ENCODE measurements at regions not wholly inside any gene's neighbourhood (a gene's known extent, or its start where the extent isn't known, plus 50 kb on each side); places are given as distances from the start of the nearest gene placed in this dataset.
"Not testable (repeated sequence)": the region's sequence is repeated elsewhere in the genome, so short reads cannot be mapped to it uniquely, and the experiment has no call there.

DNA sequence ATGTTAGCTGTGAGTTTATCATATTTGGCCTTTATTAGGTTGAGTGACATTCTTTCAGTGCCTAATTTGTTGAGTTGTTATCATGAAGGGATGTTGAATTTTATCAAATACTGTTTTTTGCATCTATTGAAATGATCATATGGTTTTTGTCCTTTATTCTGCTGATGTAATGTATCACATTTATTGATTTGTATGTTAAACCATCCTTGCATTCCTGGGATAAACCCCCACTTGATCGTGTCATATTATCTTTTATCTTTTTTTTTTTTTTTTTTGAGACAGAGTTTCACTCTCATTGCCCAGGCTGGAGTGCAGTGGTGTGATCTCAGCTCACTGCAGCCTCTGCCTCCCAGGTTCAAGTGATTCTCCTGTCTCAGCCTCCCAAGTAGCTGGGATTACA, 51.9 kb upstream of the MFGE8 start:
- H3K4me1 ChIP-seq; DNase-seq; H3K4me3 ChIP-seq; H3K9me3 ChIP-seq; H3K27me3 ChIP-seq; intact Hi-C loops (cut with DNase I); ATAC-seq; H3K36me3 ChIP-seq; H3K27ac ChIP-seq: not testable (repeated sequence)
- WGBS (ENCODE audit: insufficient coverage, low coverage, low lambda C conversion rate, missing lambda C conversion rate) = 79% methylated on average over 1 of the region's 1 CpG

DNA sequence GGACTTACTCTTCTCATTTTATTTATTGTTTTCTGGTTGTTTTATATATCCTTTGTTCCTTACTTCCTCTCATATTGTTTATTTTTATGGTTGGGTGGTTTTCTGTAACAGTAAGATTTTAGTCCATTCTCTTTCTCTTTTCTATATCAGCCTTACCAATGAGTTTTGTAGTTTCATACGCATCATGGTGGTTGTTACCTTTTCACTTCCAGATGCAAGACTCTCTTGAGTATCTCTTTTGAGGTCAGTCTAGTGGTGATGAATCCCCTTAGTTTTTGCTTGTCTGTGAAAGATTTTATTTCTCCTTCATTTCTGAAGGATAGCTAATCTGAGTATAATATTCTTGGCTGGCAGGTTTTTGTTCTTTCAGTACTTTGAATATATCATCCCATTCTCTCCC, 57.1 kb upstream of the MFGE8 start:
- TF ChIP-seq, protein P1, sequence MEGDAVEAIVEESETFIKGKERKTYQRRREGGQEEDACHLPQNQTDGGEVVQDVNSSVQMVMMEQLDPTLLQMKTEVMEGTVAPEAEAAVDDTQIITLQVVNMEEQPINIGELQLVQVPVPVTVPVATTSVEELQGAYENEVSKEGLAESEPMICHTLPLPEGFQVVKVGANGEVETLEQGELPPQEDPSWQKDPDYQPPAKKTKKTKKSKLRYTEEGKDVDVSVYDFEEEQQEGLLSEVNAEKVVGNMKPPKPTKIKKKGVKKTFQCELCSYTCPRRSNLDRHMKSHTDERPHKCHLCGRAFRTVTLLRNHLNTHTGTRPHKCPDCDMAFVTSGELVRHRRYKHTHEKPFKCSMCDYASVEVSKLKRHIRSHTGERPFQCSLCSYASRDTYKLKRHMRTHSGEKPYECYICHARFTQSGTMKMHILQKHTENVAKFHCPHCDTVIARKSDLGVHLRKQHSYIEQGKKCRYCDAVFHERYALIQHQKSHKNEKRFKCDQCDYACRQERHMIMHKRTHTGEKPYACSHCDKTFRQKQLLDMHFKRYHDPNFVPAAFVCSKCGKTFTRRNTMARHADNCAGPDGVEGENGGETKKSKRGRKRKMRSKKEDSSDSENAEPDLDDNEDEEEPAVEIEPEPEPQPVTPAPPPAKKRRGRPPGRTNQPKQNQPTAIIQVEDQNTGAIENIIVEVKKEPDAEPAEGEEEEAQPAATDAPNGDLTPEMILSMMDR (IDR thresholded peaks at IDR 0.05) = no peak
- TF ChIP-seq POLR2A (IDR thresholded peaks at IDR 0.05) = no peak
- intact Hi-C loops (cut with DNase I) = no loop called here
- DNase-seq (no peak), ATAC-seq (no peak)
- H3K4me3 ChIP-seq = no peak overlapping the region
- 31% methylated on average over 1 of the region's 1 CpG for WGBS (ENCODE audit: insufficient coverage, low coverage, low lambda C conversion rate, missing lambda C conversion rate)
- no peaks in the 10 kb centered on the region for H3K36me3 ChIP-seq
- H3K9me3 ChIP-seq = peaks cover 0 to 2% (median 0%) of the 10 kb centered on the region in 4 donors
- H3K27me3 ChIP-seq = no peaks in the 10 kb centered on the region
- H3K4me1 ChIP-seq = no peaks in the 10 kb centered on the region
- H3K27ac ChIP-seq = no peak overlapping the region

DNA sequence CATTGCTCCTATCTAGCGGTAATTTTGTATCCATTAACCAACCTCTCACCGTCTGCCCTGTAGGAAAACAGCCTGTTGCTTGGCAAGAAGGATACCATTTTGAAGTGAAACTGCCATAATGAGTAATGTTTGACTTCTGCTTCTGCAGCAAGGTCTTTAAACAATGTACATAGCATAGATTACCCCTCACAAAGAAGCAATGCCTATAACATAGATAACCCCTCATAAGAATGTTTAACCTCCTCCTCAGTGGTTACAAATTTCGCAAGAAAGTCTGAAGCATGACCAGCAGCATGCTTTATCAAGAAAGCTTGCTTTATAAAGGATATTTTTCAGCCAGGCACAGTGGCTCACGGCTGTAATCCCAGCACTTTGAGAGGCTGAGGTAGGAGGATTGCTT, 61.2 kb upstream of the MFGE8 start:
- WGBS (ENCODE audit: insufficient coverage, low coverage, low lambda C conversion rate, missing lambda C conversion rate) = 58% methylated on average over 4 of the region's 4 CpGs
- Histone ChIP-seq H3K4me1 (no peaks in the 10 kb centered on the region), H3K27me3 (no peaks in the 10 kb centered on the region), H3K9me3 (peaks cover 0 to 2% (median 0%) of the 10 kb centered on the region in 4 donors), H3K36me3 (no peaks in the 10 kb centered on the region), H3K27ac (no peak overlapping the region), H3K4me3 (no peak overlapping the region)
- ATAC-seq = no peak
- no peak for DNase-seq
- TF ChIP-seq POLR2A (IDR thresholded peaks at IDR 0.05) = no peak
- TF ChIP-seq, protein P1 (IDR thresholded peaks at IDR 0.05) = no peak
- intact Hi-C loops (cut with DNase I) = no loop called here

DNA sequence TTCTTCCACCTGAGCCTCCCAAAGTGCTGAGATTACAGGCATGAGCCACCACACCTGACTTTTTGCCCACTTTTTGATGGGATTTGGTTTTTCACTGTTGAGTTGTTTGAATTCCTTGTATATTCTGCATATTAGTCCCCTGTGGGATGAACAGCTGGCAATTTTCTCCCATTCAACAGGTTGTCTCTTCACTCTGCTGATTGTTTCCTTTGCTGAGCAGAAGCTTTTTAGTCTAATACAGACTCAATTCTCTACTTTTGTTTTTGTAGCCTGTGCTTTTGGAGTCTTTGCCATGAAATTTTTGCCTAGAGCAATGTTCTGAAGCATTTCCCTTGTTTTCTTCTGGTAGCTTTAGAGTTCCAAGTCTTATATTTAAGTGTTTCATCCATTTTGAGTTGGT, 62.7 kb upstream of the MFGE8 start:
- no peak for DNase-seq
- Histone ChIP-seq H3K4me1 (no peaks in the 10 kb centered on the region), H3K9me3 (no peaks in the 10 kb centered on the region), H3K4me3 (no peak overlapping the region), H3K27ac (no peak overlapping the region), H3K27me3 (no peaks in the 10 kb centered on the region), H3K36me3 (no peaks in the 10 kb centered on the region)
- intact Hi-C loops (cut with DNase I) = no loop called here
- ATAC-seq = no peak
- no peak for TF ChIP-seq POLR2A (IDR thresholded peaks at IDR 0.05)
- TF ChIP-seq, protein P1 (IDR thresholded peaks at IDR 0.05) = no peak

DNA sequence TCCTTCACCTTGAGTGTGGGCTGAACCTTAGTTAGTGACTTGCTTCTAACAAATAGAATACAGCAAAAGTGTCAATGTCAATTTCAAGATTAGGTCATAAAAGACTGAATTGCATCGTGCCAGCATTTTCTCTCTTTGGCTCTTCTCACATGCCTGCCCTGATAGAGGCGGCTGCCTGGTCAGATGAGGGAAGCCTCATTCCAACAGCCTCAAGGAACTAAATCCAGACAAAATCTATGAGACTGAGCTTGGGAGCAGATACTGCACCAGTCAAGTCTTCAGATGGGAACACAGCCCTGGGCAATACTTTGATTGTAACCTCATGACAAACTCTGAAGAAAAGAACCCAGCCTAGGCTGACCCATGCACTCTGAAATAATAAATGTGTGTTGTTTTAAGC, 63.5 kb upstream of the MFGE8 start:
- no peaks in the 10 kb centered on the region for H3K27me3 ChIP-seq
- H3K27ac ChIP-seq = no peak overlapping the region
- WGBS (ENCODE audit: insufficient coverage, low coverage, low lambda C conversion rate, missing lambda C conversion rate) = 67% methylated on average over 2 of the region's 2 CpGs
- no peak overlapping the region for H3K4me3 ChIP-seq
- intact Hi-C loops (cut with DNase I) = no loop called here
- H3K4me1 ChIP-seq = no peaks in the 10 kb centered on the region
- no peak for TF ChIP-seq POLR2A (IDR thresholded peaks at IDR 0.05)
- TF ChIP-seq, protein P1 (IDR thresholded peaks at IDR 0.05) = no peak
- no peaks in the 10 kb centered on the region for H3K36me3 ChIP-seq
- no peak for ATAC-seq
- no peak for DNase-seq
- no peaks in the 10 kb centered on the region for H3K9me3 ChIP-seq

Measured in right lobe of liver (tissue), 6 donors.